Hindlimb muscle (tissue), 1 donor: ENCODE measurements at regions not wholly inside any gene's neighbourhood (a gene's known extent, or its start where the extent isn't known, plus 50 kb on each side); places are given as distances from the start of the nearest gene placed in this dataset.

Experiments
- DNase-seq: peaks from one replicate; pipeline ENCODE4 v3.0.0-alpha.2; 2013

DNA sequence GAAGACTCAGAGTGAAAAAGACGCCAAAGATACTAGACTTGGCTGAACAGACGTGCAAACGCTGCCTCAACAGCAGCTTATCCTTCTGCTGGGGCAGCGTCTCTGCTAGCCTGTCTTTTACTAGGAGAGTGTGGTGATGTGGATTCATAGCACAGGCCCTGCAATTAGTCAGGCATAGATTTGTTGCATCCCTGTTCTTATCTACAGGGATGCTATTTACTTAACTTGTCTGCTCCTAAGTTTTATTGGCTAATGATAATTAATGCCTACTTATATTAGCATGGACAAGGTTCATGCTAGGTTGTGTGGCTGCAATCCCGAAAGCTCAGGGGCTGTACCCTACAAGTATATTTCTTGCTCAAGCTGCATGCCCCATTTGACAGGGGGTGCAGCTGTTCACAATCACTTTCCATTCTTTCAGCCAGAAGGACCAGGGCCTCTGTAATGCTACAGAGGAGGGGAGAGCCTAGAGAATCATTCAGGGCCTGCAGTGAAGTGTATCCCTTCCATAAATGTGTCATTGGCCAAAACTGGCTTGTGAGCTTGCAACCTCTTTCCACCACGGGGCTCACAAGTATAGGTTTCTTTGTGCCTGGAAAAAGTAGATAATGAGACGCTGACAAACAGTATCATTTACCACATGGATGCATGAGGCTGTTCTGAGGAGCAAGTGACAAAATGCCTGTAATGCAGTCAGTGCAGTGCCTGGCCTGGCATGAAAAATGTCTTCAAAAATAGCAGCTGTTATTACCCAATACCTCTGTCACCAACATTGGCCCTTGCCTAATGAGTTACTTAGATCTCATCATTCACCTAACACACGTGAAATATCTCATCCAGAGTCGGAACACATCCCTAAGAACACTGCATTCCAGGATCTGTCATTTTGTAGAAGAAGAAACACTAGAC lies 685.8 kb upstream of the API5 start:
- no peak for DNase-seq

GRCh38 chr11:42631220-42631843 lies 680.5 kb upstream of the API5 start:
- peak; percentile 10 for DNase-seq

- DNase-seq: no peak
Observed at GRCh38 chr11:42646959-42647358, 664.8 kb upstream of the API5 start.

GRCh38 chr11:42647993-42648392 lies 663.8 kb upstream of the API5 start:
- no peak for DNase-seq

DNA sequence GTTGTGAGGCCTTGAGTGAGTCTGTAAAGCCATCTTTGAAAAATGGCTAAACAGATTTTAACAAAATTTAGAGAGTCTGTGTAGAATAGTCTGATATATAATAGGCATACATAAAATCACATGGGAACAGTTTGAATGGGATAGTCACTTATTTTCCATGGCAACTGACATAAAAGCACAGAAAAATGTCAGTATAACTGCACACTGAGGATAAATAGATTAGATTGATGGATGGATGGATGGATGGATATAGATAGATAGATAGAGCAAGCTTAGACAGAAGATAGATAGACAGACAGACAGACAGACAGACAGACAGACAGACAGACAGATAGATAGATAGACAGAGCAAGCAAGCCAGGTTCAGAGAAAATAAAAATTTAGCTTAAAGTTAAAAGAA lies 660.2 kb upstream of the API5 start:
- DNase-seq: no peak

GRCh38 chr11:42657169-42657568 lies 654.6 kb upstream of the API5 start:
- DNase-seq: no peak

GRCh38 chr11:42661942-42662341 lies 649.9 kb upstream of the API5 start:
- no peak for DNase-seq

GRCh38 chr11:42669248-42669976 lies 642.4 kb upstream of the API5 start:
- DNase-seq: no peak

DNA sequence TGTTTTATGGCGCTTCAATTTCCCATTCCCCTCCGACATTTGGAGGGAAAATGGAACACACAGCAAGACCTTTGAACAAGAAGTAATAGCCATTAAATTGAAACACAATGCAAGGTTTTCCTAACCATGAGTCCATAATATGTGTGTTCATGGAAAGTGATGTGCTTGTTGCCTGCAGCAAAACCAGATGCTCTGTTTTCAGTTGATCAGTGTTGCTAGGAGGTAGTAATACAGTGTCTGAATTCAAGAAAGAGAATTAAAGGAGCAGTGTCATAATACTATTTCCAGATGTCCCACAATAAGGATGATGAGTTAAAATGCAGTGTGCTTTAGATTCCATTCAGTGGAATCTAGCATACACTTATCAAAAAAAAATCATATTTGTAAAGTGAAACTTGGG lies 637.4 kb upstream of the API5 start:
- peak; percentile 36 for DNase-seq

DNA sequence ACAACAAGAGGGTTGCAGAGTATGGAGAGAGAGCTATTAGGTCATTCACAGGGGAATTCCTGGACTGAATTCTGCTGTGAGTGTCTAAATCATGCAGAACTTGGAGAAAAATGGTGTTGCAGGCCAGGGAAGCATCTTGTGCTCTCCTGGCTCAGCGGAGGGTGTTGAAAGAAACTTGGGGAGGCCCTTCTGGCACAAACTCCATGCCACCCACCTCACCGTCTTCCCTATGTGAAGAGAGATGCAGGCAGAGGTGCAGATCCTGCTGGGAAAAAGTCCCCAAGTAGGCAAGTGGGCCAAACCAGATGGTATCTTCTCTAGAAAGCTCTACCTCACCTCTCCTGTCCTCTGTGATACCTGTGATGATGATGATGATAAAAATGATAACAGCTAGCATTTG lies 604.3 kb upstream of the API5 start:
- no peak for DNase-seq

GRCh38 chr11:42709216-42709615 lies 602.6 kb upstream of the API5 start:
- no peak for DNase-seq

DNA sequence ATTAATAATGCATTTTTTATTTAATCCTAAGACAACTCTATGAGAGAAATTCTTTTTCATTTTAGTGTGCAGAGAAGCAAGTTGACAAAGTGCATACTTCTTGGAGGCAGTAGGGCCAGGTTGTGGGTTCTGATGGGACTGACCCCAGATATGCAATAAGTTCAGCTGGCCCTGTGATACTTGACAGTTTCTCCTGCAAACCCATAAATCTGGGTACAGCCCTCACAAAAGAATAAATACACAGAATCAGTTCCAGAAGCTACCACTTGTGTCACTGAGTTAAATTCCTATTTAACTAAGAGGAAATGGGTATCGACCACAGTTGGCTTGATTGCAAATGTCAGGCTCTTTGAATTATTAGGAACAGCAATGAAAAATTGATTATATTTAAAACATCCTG lies 598.5 kb upstream of the API5 start:
- DNase-seq: no peak

GRCh38 chr11:42713753-42714152 lies 598.0 kb upstream of the API5 start:
- DNase-seq: no peak

DNA sequence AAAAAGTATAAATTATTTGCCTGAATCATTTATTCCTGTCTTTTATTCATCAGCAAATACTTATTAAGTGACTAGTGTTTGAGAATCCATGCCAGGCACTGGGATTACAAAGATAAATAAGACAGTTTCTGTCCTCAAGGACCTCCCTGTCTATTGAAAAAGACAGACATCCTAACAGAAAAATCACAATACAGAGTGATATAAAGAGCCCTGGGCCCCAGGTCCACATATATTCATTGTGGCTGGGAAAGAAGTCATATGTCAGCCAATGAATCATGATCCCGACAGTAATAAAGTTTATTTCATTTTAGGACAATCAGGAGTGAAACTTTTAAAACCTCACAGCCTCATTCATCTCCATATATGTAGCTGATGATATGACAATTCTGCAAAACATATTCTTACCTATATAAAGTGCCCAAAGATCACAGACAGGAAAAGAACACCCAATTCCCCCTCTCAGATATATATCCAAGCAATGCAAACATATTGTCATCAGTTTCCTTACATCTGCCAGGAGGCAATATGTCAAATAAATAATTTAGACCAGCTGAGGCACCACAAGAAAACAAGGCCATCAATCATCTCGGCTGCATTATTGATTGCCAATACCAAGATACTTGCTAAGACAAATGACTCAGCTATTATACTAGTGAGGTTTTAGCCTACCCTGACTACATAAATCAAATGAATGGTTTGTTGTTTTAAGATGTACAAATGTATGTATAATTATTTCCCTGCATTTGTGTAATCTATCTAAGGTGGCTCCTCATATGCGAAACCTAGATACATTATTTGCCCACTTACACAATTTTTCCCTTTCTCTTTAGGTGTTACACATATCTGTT lies 590.9 kb upstream of the API5 start:
- DNase-seq: no peak

GRCh38 chr11:42727879-42728278 lies 583.9 kb upstream of the API5 start:
- no peak for DNase-seq

GRCh38 chr11:42762348-42762747 lies 549.4 kb upstream of the API5 start:
- DNase-seq: no peak

DNA sequence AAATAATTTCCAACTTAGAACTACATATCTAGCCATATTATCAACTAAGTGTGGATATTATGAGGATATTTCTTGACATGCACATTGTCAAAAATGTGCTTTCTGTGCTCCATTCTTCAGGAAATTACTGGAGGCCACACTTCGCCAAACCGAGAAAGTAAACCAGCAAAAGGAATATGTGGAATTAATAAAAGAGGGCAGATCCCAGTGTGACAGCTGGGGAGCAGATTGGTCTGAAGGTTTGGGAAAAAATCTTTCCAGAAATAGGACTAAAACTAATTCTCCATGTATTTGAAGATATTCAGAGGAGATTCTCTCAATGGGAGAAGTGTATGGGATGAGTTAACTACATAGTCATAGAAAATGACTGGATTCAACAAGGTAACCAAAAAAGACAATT lies 546.9 kb upstream of the API5 start:
- DNase-seq: no peak

DNA sequence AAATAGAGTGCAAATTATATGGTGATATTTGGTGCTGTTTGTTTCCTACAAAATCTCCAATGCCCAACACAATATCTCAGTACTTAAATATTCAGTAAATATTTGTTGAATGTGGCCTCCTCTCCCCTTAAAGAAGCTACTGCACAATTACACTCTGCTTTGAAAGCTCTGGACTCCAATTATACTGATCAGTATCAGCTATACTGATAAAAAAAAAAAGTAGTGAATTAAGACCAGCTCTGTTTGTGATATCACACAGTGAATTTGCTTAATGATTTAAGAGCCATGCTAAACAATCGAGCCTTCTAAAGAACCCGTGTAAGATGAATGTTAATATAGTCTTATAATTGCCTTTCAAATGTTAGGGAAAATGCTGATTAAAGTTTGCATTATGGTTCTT lies 543.2 kb upstream of the API5 start:
- DNase-seq: no peak

DNA sequence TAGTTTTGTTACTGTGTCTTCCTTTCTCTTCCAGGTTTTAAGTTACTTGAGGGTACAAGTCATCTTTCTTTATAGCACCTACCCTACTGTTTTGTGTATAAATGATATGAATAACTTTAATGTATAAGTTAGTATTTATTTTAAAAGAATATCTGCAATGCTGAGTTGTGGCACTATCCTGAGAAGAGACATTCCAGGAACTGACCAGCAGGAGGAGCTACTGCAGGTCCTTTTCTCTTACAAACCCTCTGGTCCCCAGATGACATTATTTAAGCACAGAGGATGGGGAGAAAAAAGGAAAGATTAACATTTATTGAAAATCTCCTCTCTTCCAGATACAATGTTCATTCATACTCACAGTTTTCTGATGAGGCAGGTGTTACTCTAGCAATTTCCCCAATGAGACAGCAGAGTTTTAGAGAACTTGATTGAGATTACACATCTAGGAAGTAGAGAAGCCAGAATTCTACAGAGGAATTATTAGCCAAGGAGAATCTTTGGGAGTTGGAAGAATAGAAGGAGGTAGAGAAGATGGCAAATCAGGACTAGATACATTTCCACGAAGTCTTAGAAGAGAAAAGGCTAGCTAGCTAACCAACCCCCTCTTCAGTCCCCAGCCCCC lies 541.2 kb upstream of the API5 start:
- peak; percentile 11 for DNase-seq

DNA sequence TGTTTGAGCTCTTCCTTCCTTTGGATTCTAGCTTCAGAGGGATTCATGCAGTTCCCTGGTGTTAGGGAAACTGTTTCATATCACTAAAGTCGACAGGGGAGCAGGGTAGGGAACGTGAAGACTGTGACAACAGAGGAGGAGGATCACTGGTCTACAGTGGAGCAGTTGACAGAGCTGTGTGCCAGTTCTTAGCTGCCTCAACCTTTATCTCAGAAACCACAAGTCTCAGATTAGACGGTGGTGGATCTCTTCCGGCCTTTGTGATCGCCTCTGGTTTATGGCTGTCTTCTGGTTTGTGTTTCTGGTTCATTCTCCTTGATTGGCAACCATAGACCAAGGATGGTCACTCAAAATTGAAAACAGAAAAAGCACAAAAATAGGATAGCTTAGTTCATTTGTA lies 538.9 kb upstream of the API5 start:
- no peak for DNase-seq

- DNase-seq: no peak
Observed at GRCh38 chr11:42773729-42774128, 538.1 kb upstream of the API5 start.

DNA sequence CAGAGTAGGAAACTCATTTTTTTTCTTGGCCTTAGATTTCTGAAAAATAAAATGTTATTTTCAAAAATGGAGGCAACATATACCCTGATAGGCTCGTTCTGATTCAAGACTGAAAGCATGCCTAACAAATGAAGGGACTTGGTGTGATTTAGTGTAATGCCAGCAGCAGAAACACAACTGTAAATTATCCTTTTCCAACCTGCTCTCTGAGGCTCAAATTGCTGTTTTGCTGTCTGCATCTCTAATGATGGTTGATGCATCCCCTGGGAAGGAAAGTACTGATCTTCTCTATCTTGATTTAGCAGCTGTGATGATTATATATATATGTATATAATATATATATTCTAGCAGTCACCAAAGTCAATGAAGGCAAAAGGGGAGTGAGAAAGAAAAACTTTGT lies 537.2 kb upstream of the API5 start:
- no peak for DNase-seq
